ENCODE measurements at regions not wholly inside any gene's neighbourhood (a gene's known extent, or its start where the extent isn't known, plus 50 kb on each side); places are given as distances from the start of the nearest gene placed in this dataset.

DNA sequence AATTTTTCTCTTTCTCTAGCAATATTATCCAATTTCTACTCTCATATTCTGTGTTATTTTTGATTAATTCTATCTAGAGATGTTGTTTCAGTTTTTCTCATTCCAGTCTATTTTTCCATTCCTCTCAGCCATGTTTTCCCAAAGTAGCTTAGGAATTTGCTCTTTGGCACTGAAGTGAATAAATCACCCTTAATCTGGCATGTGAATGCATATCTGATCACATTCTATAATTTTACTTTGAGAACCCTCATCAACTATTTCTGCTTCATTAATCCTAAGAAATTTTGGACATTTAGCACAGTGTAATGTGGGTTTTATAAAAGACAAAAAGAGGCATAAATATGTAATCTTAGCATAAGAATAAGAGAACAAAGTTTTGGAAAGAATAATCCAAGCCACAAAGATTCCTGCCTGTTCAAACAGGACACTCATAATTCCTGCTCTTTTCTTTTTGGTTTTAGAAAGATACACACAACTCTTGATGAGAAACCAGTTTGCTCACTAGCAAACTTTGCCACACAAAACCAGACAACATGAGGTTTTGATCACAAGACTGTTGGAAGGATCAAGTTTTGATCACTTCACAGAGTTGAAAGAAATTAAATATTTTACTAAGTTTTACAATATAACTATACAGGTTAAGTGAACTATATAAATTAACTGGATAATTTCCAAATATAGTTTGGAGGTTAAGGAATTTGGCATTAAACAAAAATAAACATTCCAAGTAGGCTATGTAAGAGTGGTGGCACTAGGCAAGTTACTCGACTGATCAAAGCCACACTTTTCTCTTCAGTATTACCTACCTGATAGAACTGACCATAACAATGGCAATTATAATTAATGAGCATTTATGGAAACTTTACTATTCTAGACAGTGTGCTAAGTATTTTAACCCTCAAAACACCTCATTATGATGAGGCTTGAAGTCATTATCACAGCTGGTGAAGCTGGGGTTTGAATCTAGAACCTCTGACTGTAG lies 226.6 kb upstream of the TMTC1 start:
- peaks cover 46% of the 10 kb centered on the region for H3K4me1 Mint-ChIP-seq (ENCODE audit: unreplicated experiment)
- TF ChIP-seq, protein P1, sequence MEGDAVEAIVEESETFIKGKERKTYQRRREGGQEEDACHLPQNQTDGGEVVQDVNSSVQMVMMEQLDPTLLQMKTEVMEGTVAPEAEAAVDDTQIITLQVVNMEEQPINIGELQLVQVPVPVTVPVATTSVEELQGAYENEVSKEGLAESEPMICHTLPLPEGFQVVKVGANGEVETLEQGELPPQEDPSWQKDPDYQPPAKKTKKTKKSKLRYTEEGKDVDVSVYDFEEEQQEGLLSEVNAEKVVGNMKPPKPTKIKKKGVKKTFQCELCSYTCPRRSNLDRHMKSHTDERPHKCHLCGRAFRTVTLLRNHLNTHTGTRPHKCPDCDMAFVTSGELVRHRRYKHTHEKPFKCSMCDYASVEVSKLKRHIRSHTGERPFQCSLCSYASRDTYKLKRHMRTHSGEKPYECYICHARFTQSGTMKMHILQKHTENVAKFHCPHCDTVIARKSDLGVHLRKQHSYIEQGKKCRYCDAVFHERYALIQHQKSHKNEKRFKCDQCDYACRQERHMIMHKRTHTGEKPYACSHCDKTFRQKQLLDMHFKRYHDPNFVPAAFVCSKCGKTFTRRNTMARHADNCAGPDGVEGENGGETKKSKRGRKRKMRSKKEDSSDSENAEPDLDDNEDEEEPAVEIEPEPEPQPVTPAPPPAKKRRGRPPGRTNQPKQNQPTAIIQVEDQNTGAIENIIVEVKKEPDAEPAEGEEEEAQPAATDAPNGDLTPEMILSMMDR (IDR thresholded peaks at IDR 0.05) = no peak
- no peak overlapping the region for H3K4me3 Mint-ChIP-seq (ENCODE audit: unreplicated experiment)
- no peaks in the 10 kb centered on the region for H3K9me3 Mint-ChIP-seq (ENCODE audit: unreplicated experiment)
- peak overlapping the region; percentile 60 for H3K27ac Mint-ChIP-seq (ENCODE audit: unreplicated experiment)
- no peaks in the 10 kb centered on the region for H3K27me3 Mint-ChIP-seq (ENCODE audit: unreplicated experiment)
- DNase-seq (ENCODE audit: extremely low spot score, unreplicated experiment) = no peak
- H3K36me3 Mint-ChIP-seq (ENCODE audit: unreplicated experiment) = no peaks in the 10 kb centered on the region

DNA sequence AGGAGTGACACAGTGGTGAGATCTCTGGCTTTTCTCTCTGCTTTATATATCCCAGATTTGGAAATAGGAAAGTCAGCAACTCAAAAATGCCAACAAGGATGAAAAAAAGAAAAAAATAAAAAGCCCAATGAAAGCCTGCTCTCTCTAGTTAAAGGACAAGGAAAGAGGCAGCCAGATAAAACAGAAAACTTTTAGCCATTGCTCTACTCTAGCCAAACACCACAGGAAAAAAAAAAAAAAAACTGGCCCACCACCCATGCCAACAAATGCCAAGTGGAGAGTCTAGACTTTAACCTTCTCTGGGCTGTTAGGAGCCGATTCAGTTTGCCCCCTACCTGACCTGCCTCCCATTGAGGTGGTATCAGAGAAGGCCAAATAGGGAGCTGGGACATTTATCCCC lies 222.3 kb upstream of the TMTC1 start:
- Mint-ChIP-seq H3K27ac (ENCODE audit: unreplicated experiment) (no peak overlapping the region), H3K9me3 (ENCODE audit: unreplicated experiment) (no peaks in the 10 kb centered on the region), H3K4me1 (ENCODE audit: unreplicated experiment) (peaks cover 27% of the 10 kb centered on the region), H3K4me3 (ENCODE audit: unreplicated experiment) (no peak overlapping the region), H3K27me3 (ENCODE audit: unreplicated experiment) (no peaks in the 10 kb centered on the region), H3K36me3 (ENCODE audit: unreplicated experiment) (no peaks in the 10 kb centered on the region)
- TF ChIP-seq, protein P1 (IDR thresholded peaks at IDR 0.05) = no peak
- no peak for DNase-seq (ENCODE audit: extremely low spot score, unreplicated experiment)

DNA sequence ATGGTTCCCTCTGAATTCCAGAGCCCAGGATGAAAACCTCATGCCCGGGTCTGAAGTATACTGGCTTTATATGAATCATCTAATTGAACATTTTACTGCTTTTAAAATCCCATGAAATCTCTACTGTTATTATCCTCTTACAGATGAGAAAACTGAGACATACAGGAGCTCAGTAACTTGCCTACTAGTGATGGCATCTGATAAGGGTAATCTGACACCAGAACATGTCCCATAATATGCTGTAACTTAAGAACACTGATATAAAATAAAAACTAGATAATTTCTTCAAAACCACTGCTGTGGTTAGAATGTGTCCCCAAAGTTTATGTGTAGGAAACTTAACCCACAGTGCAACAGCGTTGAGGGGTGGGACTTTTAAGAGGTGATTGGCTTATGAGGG lies 219.6 kb upstream of the TMTC1 start:
- no peak for DNase-seq (ENCODE audit: extremely low spot score, unreplicated experiment)
- Mint-ChIP-seq H3K27ac (ENCODE audit: unreplicated experiment) (no peak overlapping the region), H3K4me1 (ENCODE audit: unreplicated experiment) (peaks cover 9% of the 10 kb centered on the region), H3K27me3 (ENCODE audit: unreplicated experiment) (no peaks in the 10 kb centered on the region), H3K36me3 (ENCODE audit: unreplicated experiment) (no peaks in the 10 kb centered on the region), H3K9me3 (ENCODE audit: unreplicated experiment) (no peaks in the 10 kb centered on the region), H3K4me3 (ENCODE audit: unreplicated experiment) (no peak overlapping the region)
- TF ChIP-seq, protein P1 (IDR thresholded peaks at IDR 0.05) = no peak

DNA sequence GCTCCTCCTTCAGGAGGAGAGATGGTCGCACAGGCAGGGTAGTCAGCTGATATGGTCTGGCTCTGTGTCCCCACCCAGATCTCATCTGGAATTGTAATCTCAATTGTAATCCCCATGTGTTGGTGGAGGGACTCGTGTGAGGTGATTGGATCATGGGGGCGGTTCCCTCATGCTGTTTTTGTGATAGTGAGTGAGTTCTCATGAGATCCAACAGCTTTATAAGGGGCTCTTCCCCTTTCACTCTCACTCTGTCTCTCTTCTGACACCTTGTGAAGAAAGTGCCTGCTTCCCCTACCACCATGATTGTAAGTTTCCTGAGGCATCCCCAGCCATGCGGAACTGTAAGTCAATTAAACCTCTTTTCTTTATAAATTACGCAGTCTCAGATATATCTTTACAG lies 218.9 kb upstream of the TMTC1 start:
- Mint-ChIP-seq H3K9me3 (ENCODE audit: unreplicated experiment) (no peaks in the 10 kb centered on the region), H3K4me3 (ENCODE audit: unreplicated experiment) (no peak overlapping the region)

DNA sequence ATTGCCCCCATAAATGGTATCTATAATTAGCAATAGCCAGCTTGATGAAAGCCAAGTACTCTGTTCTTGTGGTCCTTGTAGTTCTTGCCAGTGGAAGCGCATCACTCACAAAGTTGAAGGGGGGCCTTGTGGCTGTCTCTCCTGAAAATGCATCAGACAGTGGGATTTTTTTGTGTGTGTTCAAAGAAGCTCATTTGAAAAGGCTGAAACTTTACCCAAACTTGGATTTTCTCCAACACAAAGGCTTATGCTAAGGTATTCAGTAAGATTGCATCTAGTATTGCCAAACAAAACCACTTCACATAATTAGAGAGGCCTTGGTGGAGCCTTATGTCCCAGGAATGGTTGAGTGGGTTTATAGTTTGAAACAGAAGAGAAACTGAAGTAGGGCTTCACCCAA lies 216.7 kb upstream of the TMTC1 start:
- Mint-ChIP-seq H3K4me3 (ENCODE audit: unreplicated experiment) (no peak overlapping the region), H3K9me3 (ENCODE audit: unreplicated experiment) (no peaks in the 10 kb centered on the region), H3K27me3 (ENCODE audit: unreplicated experiment) (no peaks in the 10 kb centered on the region), H3K4me1 (ENCODE audit: unreplicated experiment) (peaks cover 5% of the 10 kb centered on the region), H3K36me3 (ENCODE audit: unreplicated experiment) (no peaks in the 10 kb centered on the region), H3K27ac (ENCODE audit: unreplicated experiment) (no peak overlapping the region)
- no peak for DNase-seq (ENCODE audit: extremely low spot score, unreplicated experiment)
- TF ChIP-seq, protein P1 (IDR thresholded peaks at IDR 0.05) = no peak

More for the DNA sequence above, 218.9 kb upstream of the TMTC1 start:
- Mint-ChIP-seq H3K27me3 (ENCODE audit: unreplicated experiment) (no peaks in the 10 kb centered on the region), H3K27ac (ENCODE audit: unreplicated experiment) (no peak overlapping the region), H3K4me1 (ENCODE audit: unreplicated experiment) (peaks cover 10% of the 10 kb centered on the region), H3K36me3 (ENCODE audit: unreplicated experiment) (no peaks in the 10 kb centered on the region)
- DNase-seq (ENCODE audit: extremely low spot score, unreplicated experiment) = no peak
- TF ChIP-seq, protein P1 (IDR thresholded peaks at IDR 0.05) = no peak

Measured in osteocyte (in vitro differentiated cells).